ENCODE measurements at regions not wholly inside any gene's neighbourhood (a gene's known extent, or its start where the extent isn't known, plus 50 kb on each side); places are given as distances from the start of the nearest gene placed in this dataset.

GRCh38 chr5:163758283-163758711 is 252.9 kb downstream of the MAT2B start:
- POLR2A ChIA-PET, result interaction anchor here (1.3 to 2.0 kb wide), 4 partner anchors 52 to 298 kb away, joined by 3 to 12 read pairs (median 4); partner anchors contain the start of gene HMMR
- FAIRE-seq, result peak; percentile 55
- Histone ChIP-seq H3K4me3 (replicated peaks in 1 of 3; ENCODE audit: insufficient read depth in 1 of 3, low read depth in 1 of 3, low read length in 3 of 3) (no peak overlapping the region), H3K36me3 (ENCODE audit: control insufficient read depth in 2 of 2, extremely low read depth in 1 of 2, insufficient read depth in 2 of 2, low read length in 2 of 2) (no peaks in the 10 kb centered on the region), H3K4me2 (ENCODE audit: insufficient read depth, low read length) (peak overlapping the region; percentile 24), H4K20me1 (replicated peaks; ENCODE audit: control insufficient read depth, extremely low read depth, insufficient read depth, low read length) (no peaks in the 10 kb centered on the region), H3K27me3 (ENCODE audit: control insufficient read depth in 2 of 2, insufficient read depth in 2 of 2, low read length in 2 of 2) (no peaks in the 10 kb centered on the region), H3K4me1 (ENCODE audit: control insufficient read depth, extremely low read depth, insufficient read depth, low read length) (peaks cover 47% of the 10 kb centered on the region), H3K9ac (replicated peaks; ENCODE audit: extremely low read depth, insufficient read depth, low read length) (peak overlapping the region; percentile 69), H3K79me2 (ENCODE audit: control insufficient read depth, insufficient read depth, low read length) (no peaks in the 10 kb centered on the region), H3K9me1 (replicated peaks; ENCODE audit: control insufficient read depth, extremely low read depth, insufficient read depth, low read length) (no peaks in the 10 kb centered on the region), H2AFZ (ENCODE audit: low read depth, low read length) (peak overlapping the region; percentile 4), H3K27ac (ENCODE audit: insufficient read depth, low read depth, low read length) (peak overlapping the region; percentile 95), H3K9me3 (replicated peaks; ENCODE audit: control insufficient read depth, insufficient read depth, low read length) (no peaks in the 10 kb centered on the region)
- TF ChIP-seq FOS (IDR thresholded peaks at IDR 0.05; ENCODE audit: borderline replicate concordance, insufficient read depth, low read length) (peak; percentile 53), GATA2 (IDR thresholded peaks at IDR 0.05; ENCODE audit: insufficient read depth, insufficient read length, low read depth, low read length) (peak; percentile 24), JUN (IDR thresholded peaks at IDR 0.05; ENCODE audit: borderline replicate concordance, insufficient read depth, insufficient read length, low read depth) (peak; percentile 44), EZH2 (IDR thresholded peaks at IDR 0.05; ENCODE audit: borderline replicate concordance, low read depth, low read length, severe bottlenecking) (no peak), POLR2AphosphoS5 (IDR thresholded peaks at IDR 0.05; ENCODE audit: insufficient read depth, low read depth, low read length) (peak; percentile 68), CTCF (IDR thresholded peaks at IDR 0.05; ENCODE audit: extremely low read depth in 1 of 2, insufficient read depth in 1 of 2, low read depth in 1 of 2, low read length in 2 of 2) (no peak), MYC (IDR thresholded peaks at IDR 0.05; ENCODE audit: low read depth, low read length) (no peak), POLR2A (IDR thresholded peaks at IDR 0.05; ENCODE audit: low read depth, low read length) (peak; percentile 11)
- TF ChIP-seq, protein P1, sequence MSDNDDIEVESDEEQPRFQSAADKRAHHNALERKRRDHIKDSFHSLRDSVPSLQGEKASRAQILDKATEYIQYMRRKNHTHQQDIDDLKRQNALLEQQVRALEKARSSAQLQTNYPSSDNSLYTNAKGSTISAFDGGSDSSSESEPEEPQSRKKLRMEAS (IDR thresholded peaks at IDR 0.05; ENCODE audit: insufficient read depth, insufficient read length), result no peak
- peak; percentile 73 for DNase-seq (ENCODE audit: low read depth, low spot score)
- dilution Hi-C loops (cut with MboI; ENCODE audit: extremely low pct_ligation_motif_present, low sequenced_read_pairs) (loop anchor here (25.0 kb wide), 1 partner anchor 104 kb away; no protein-coding TSS in a partner anchor), intact Hi-C loops (cut with micrococcal nuclease) (loop anchor here (1.0 to 2.0 kb wide), 2 partner anchors 297 to 746 kb away; partner anchors contain the start of genes HMMR and NUDCD2)
- CTCF ChIA-PET, result interaction anchor here (0.8 to 2.8 kb wide), 9 partner anchors 10 to 254 kb away, joined by 3 to 15 read pairs (median 7); no protein-coding TSS in a partner anchor
- BruUV-seq (replicated peaks), result no TSS peak

All from endothelial cell of umbilical vein (primary cell).